Loucy (cell line): ENCODE measurements at regions not wholly inside any gene's neighbourhood (a gene's known extent, or its start where the extent isn't known, plus 50 kb on each side); places are given as distances from the start of the nearest gene placed in this dataset.

Source experiments
- H2AFZ ChIP-seq: fragments of 200-600 bp; sonication (generic); 2 replicates; pipeline ENCODE4 v1.6.0; 2016; ENCODE audit warnings: antibody characterized with exemption, mild to moderate bottlenecking, low read length, moderate library complexity
- H3F3A ChIP-seq: fragments of 200-600 bp; 2 replicates; pipeline ENCODE4 v1.6.0; 2016; ENCODE audit warnings: antibody characterized with exemption, low read depth, mild to moderate bottlenecking
- H3K27me3 ChIP-seq: fragments of 200-600 bp; sonication (generic); 2 replicates; pipeline ENCODE4 v1.6.1; 2014; ENCODE audit warnings: low read length, mild to moderate bottlenecking; ENCODE audit not compliant: insufficient read depth, poor library complexity, severe bottlenecking
- H3K36me3 ChIP-seq: fragments of 200-600 bp; sonication (generic); 2 replicates; pipeline ENCODE4 v1.6.1; 2016; ENCODE audit warnings: low read length; ENCODE audit not compliant: insufficient read depth
- H3K4me1 ChIP-seq: fragments of 200-600 bp; sonication (generic); 2 replicates; pipeline ENCODE4 v1.5.1; 2014; ENCODE audit warnings: low read length, mild to moderate bottlenecking; ENCODE audit not compliant: insufficient read depth, poor library complexity, severe bottlenecking
- H3K4me2 ChIP-seq: fragments of 200-600 bp; sonication (generic); 2 replicates; pipeline ENCODE4 v1.6.0; 2014; ENCODE audit warnings: antibody characterized with exemption, low read length, low read depth, mild to moderate bottlenecking; ENCODE audit not compliant: poor library complexity, severe bottlenecking
- H3K4me3 ChIP-seq: fragments of 200-600 bp; sonication (generic); 2 replicates; pipeline ENCODE4 v1.5.1; 2014; ENCODE audit warnings: low read length, mild to moderate bottlenecking, mixed read lengths; ENCODE audit not compliant: poor library complexity, severe bottlenecking
- H3K79me2 ChIP-seq: fragments of 200-600 bp; sonication (generic); 2 replicates; pipeline ENCODE4 v1.6.1; 2014; ENCODE audit warnings: low read length; ENCODE audit not compliant: insufficient read depth
- H3K9ac ChIP-seq: fragments of 200-600 bp; sonication (generic); 2 replicates; pipeline ENCODE4 v1.6.0; 2014; ENCODE audit warnings: mild to moderate bottlenecking, low read depth, low read length, moderate library complexity; ENCODE audit not compliant: poor library complexity, severe bottlenecking
- H3K9me2 ChIP-seq: fragments of 200-600 bp; sonication (generic); replicated peaks from 2 replicates; pipeline ENCODE4 v1.6.1; 2016; ENCODE audit warnings: low read depth, low read length, mixed read lengths
- H3K9me3 ChIP-seq: fragments of 200-600 bp; sonication (generic); 2 replicates; pipeline ENCODE4 v1.6.1; 2014; ENCODE audit warnings: mild to moderate bottlenecking, antibody characterized with exemption, low read length, low read depth; ENCODE audit not compliant: insufficient read depth
- H4K20me1 ChIP-seq: fragments of 200-600 bp; sonication (generic); 2 replicates; pipeline ENCODE4 v1.6.0; 2014; ENCODE audit warnings: antibody characterized with exemption, low read length, mild to moderate bottlenecking; ENCODE audit not compliant: insufficient read depth, poor library complexity, severe bottlenecking
- EZH2phosphoT487 ChIP-seq: fragments of 200-600 bp; IDR thresholded peaks from 2 replicates; pipeline ENCODE4 v1.6.1; 2018; ENCODE audit warnings: antibody characterized with exemption, mild to moderate bottlenecking, moderate library complexity, borderline replicate concordance
- TF ChIP-seq, protein P1 (sequence below): fragments of 200-600 bp; sonication (generic); conservative IDR thresholded peaks from 2 replicates; pipeline ENCODE4 v1.5.1; 2014; ENCODE audit warnings: mild to moderate bottlenecking, antibody characterized with exemption, low read length

DNA sequence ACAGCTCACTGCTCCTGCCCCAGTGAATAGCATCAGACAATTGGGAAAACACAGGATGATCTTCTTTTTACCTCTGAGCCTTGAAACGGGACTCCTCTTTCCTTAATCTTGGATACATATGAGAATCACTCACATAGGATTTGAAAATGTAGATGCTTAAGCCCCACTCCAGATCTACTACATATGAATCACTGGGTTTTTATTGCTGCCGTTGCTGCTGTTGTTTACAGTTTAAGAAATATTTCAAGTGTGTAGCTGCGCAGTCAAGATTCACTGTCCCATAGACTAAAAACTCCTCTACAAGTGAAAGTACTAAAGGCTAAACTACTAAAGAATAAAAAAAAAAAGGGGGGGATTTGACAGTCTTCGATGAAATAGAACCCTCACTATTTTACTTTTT lies 765.9 kb downstream of the NTRK3 start:
- Histone ChIP-seq H3K9me2 (no peaks in the 10 kb centered on the region; the same call in 1 of the 2 replicates), H3K36me3 (no peaks in the 10 kb centered on the region), H3K79me2 (no peaks in the 10 kb centered on the region), H3K4me1 (no peaks in the 10 kb centered on the region), H3K4me2 (no peak overlapping the region), H4K20me1 (no peaks in the 10 kb centered on the region), H3K27me3 (no peaks in the 10 kb centered on the region), H3F3A (no peaks in the 10 kb centered on the region), H3K9me3 (no peaks in the 10 kb centered on the region; the same call in 1 of the 2 replicates), H2AFZ (no peak overlapping the region), H3K4me3 (no peak overlapping the region), H3K9ac (no peak overlapping the region)
- TF ChIP-seq, protein P1, sequence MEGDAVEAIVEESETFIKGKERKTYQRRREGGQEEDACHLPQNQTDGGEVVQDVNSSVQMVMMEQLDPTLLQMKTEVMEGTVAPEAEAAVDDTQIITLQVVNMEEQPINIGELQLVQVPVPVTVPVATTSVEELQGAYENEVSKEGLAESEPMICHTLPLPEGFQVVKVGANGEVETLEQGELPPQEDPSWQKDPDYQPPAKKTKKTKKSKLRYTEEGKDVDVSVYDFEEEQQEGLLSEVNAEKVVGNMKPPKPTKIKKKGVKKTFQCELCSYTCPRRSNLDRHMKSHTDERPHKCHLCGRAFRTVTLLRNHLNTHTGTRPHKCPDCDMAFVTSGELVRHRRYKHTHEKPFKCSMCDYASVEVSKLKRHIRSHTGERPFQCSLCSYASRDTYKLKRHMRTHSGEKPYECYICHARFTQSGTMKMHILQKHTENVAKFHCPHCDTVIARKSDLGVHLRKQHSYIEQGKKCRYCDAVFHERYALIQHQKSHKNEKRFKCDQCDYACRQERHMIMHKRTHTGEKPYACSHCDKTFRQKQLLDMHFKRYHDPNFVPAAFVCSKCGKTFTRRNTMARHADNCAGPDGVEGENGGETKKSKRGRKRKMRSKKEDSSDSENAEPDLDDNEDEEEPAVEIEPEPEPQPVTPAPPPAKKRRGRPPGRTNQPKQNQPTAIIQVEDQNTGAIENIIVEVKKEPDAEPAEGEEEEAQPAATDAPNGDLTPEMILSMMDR = no peak
- no peak for TF ChIP-seq EZH2phosphoT487

DNA sequence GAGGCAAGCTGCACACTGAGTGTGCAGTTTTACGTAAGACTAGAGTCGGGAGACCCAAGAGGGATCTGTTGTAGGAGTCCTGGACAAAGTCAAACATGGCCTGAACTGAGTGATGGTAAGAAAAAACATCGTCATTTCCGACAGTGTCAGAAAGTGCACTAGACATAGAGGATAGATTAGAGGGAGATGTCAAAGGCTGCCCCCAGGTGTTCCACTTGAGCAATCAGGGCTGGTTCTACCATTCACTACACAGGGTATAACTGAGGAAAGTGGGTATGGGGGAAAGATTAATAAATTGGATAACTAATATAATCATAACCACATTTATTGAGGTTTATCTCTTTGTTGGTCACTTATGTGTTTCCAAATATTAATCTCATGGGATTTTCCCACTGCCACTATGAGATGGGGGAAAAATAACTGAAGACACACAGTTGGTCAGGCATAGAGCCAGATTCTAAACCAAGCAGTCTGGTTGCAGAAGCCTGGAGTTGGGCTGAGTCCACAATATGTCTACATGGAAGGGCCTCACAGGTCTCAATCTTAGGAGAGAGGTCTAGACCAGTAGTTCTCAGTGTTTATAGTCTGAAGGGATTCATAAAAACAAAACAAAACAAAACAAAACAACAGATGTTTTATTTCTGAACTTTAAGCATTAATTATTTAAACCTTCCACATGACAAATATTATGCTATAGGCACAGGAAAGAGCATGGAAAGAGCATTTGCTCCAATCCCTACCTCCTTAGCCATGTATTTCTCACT lies 766.5 kb downstream of the NTRK3 start:
- no peak overlapping the region for H3K4me3 ChIP-seq
- H3K27me3 ChIP-seq = no peaks in the 10 kb centered on the region
- H3K9ac ChIP-seq = no peak overlapping the region
- H3K4me2 ChIP-seq = no peak overlapping the region
- H3K4me1 ChIP-seq = no peaks in the 10 kb centered on the region
- H4K20me1 ChIP-seq = no peaks in the 10 kb centered on the region
- H3F3A ChIP-seq = no peaks in the 10 kb centered on the region
- H2AFZ ChIP-seq = no peak overlapping the region
- no peak for TF ChIP-seq EZH2phosphoT487
- TF ChIP-seq, protein P1 = no peak
- no peaks in the 10 kb centered on the region for H3K36me3 ChIP-seq
- H3K9me2 ChIP-seq = no peaks in the 10 kb centered on the region; the same call in 1 of the 2 replicates
- no peaks in the 10 kb centered on the region for H3K79me2 ChIP-seq
- no peaks in the 10 kb centered on the region; the same call in 1 of the 2 replicates for H3K9me3 ChIP-seq

DNA sequence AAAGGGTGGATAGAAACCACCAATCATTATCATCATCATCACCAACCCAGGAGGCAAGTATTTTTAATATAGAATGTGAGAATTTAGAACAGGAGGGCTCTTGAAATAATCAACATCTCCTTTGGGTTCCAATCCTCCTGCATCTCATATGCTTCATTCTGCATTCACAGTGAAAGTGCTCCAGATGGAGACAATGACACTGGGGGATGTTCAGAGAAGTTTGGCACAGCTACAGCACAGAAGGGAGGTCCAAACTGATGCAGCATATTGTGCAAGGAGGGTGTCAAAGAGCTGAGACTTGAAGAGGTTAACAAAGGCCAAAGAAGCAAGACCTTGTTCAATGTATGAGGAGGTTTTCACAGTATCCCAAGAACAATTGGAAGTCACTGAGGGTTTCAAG lies 767.1 kb downstream of the NTRK3 start:
- Histone ChIP-seq H4K20me1 (no peaks in the 10 kb centered on the region), H3K79me2 (no peaks in the 10 kb centered on the region), H3F3A (no peaks in the 10 kb centered on the region), H2AFZ (no peak overlapping the region), H3K36me3 (no peaks in the 10 kb centered on the region), H3K9me3 (no peaks in the 10 kb centered on the region; the same call in 1 of the 2 replicates), H3K9me2 (no peaks in the 10 kb centered on the region; the same call in 1 of the 2 replicates), H3K4me3 (no peak overlapping the region), H3K27me3 (no peaks in the 10 kb centered on the region), H3K4me2 (no peak overlapping the region), H3K9ac (no peak overlapping the region), H3K4me1 (no peaks in the 10 kb centered on the region)
- TF ChIP-seq, protein P1 = no peak
- TF ChIP-seq EZH2phosphoT487 = no peak
